SH-SY5Y (cell line): ENCODE measurements at regions not wholly inside any gene's neighbourhood (a gene's known extent, or its start where the extent isn't known, plus 50 kb on each side); places are given as distances from the start of the nearest gene placed in this dataset.
A peak's percentile ranks its signal among the peaks of the same experiment; 100 is the strongest.

Source experiments
- GATA2 ChIP-seq: IDR thresholded peaks from 2 replicates; pipeline ENCODE4 v1.6.1; 2011; ENCODE audit warnings: mild to moderate bottlenecking, low read depth, low read length
- GATA3 ChIP-seq: IDR thresholded peaks from 2 replicates; pipeline ENCODE4 v1.6.1; 2011; ENCODE audit warnings: low read depth, mild to moderate bottlenecking, low read length, moderate library complexity

- TF ChIP-seq GATA2 = no peak
- TF ChIP-seq GATA3 = no peak
These were observed 77.9 kb downstream of the ZC3H11B start for GRCh38 chr1:219534991-219535390.

GRCh38 chr1:219533280-219533679 lies 79.6 kb downstream of the ZC3H11B start:
- TF ChIP-seq GATA3 = no peak
- no peak for TF ChIP-seq GATA2

GRCh38 chr1:219529116-219529515 lies 83.8 kb downstream of the ZC3H11B start:
- TF ChIP-seq GATA3 (no peak), GATA2 (no peak)

- TF ChIP-seq GATA3 (peak; percentile 90), GATA2 (peak; percentile 80)
These were observed 84.3 kb downstream of the ZC3H11B start for GRCh38 chr1:219528633-219529032.

GRCh38 chr1:219527994-219528393 lies 84.9 kb downstream of the ZC3H11B start:
- TF ChIP-seq GATA2 (no peak), GATA3 (no peak)

- no peak for TF ChIP-seq GATA3
- no peak for TF ChIP-seq GATA2
These were observed 86.8 kb downstream of the ZC3H11B start for GRCh38 chr1:219526074-219526473.

GRCh38 chr1:219523411-219523810 lies 89.5 kb downstream of the ZC3H11B start:
- peak; percentile 41; the same call in 1 of the 2 replicates for TF ChIP-seq GATA2
- TF ChIP-seq GATA3 = peak; percentile 49; the same call in 1 of the 2 replicates

- no peak for TF ChIP-seq GATA3
These were observed 91.6 kb downstream of the ZC3H11B start for GRCh38 chr1:219521325-219521724.

- TF ChIP-seq GATA2 = no peak
These were observed 92.7 kb downstream of the ZC3H11B start for GRCh38 chr1:219520241-219520640.

GRCh38 chr1:219518907-219519248 lies 94.0 kb downstream of the ZC3H11B start:
- no peak; the same call in 1 of the 2 replicates for TF ChIP-seq GATA3
- no peak; the same call in none of the 2 replicates for TF ChIP-seq GATA2

- TF ChIP-seq GATA2 = peak; percentile 91
- peak; percentile 81 for TF ChIP-seq GATA3
These were observed 94.6 kb downstream of the ZC3H11B start for GRCh38 chr1:219518168-219518906.

- TF ChIP-seq GATA2 (no peak), GATA3 (no peak)
These were observed 95.9 kb downstream of the ZC3H11B start for GRCh38 chr1:219517031-219517430.

GRCh38 chr1:219514728-219515127 lies 98.2 kb downstream of the ZC3H11B start:
- TF ChIP-seq GATA3 (no peak), GATA2 (no peak)

- TF ChIP-seq GATA2 = no peak
- TF ChIP-seq GATA3 = no peak
These were observed 105.5 kb downstream of the ZC3H11B start for GRCh38 chr1:219507437-219507836.

- TF ChIP-seq GATA2 = no peak
- TF ChIP-seq GATA3 = no peak
These were observed 106.0 kb downstream of the ZC3H11B start for GRCh38 chr1:219506936-219507335.

- TF ChIP-seq GATA2 = no peak
- TF ChIP-seq GATA3 = no peak
These were observed 106.4 kb downstream of the ZC3H11B start for GRCh38 chr1:219506473-219506899.
